A673 (cell line): ENCODE measurements at regions not wholly inside any gene's neighbourhood (a gene's known extent, or its start where the extent isn't known, plus 50 kb on each side); places are given as distances from the start of the nearest gene placed in this dataset.

Experiments used
- CTCF ChIP-seq: fragments of 300-800, 200-600 bp; sonication (generic); conservative IDR thresholded peaks from 2 replicates; pipeline ENCODE4 v1.5.1; 2017; ENCODE audit warnings: low read depth, mild to moderate bottlenecking, antibody characterized with exemption, low read length, moderate library complexity, mixed read lengths
- EZH2 ChIP-seq: fragments of 200-600 bp; sonication (generic); IDR thresholded peaks from 2 replicates; pipeline ENCODE4 v1.6.1; 2017; ENCODE audit warnings: borderline replicate concordance, low read depth, mild to moderate bottlenecking, mixed read lengths, antibody characterized with exemption, low read length; ENCODE audit not compliant: poor library complexity, severe bottlenecking

- TF ChIP-seq CTCF (no peak), EZH2 (no peak)
These were observed 247.4 kb downstream of the GPAM start for GRCh38 chr10:111936143-111936542.
